Chondrocyte (in vitro differentiated cells): ENCODE measurements at regions not wholly inside any gene's neighbourhood (a gene's known extent, or its start where the extent isn't known, plus 50 kb on each side); places are given as distances from the start of the nearest gene placed in this dataset.
"Not testable (repeated sequence)": the region's sequence is repeated elsewhere in the genome, so short reads cannot be mapped to it uniquely, and the experiment has no call there.

Experiments used
- DNase-seq: peaks from one replicate; pipeline ENCODE4 v3.0.0; 2021; ENCODE audit warnings: mixed read lengths, low spot score
- H3K27ac Mint-ChIP-seq: one replicate; pipeline ENCODE4 v1.8.0; 2021; ENCODE audit warnings: mild to moderate bottlenecking, moderate library complexity, mixed read lengths; ENCODE audit not compliant: unreplicated experiment
- H3K27me3 Mint-ChIP-seq: 2 replicates; pipeline ENCODE4 v1.8.0; 2021; ENCODE audit warnings: low read depth, mixed read lengths
- H3K36me3 Mint-ChIP-seq: 2 replicates; pipeline ENCODE4 v1.8.0; 2021; ENCODE audit warnings: low read depth, mixed read lengths
- H3K4me1 Mint-ChIP-seq: 2 replicates; pipeline ENCODE4 v1.8.0; 2021; ENCODE audit warnings: low read depth, mild to moderate bottlenecking, mixed read lengths
- H3K4me3 Mint-ChIP-seq: one replicate; pipeline ENCODE4 v1.8.0; 2021; ENCODE audit warnings: mild to moderate bottlenecking, moderate library complexity, mixed read lengths; ENCODE audit not compliant: unreplicated experiment
- H3K9me3 Mint-ChIP-seq: 2 replicates; pipeline ENCODE4 v1.8.0; 2021; ENCODE audit warnings: low read depth, mixed read lengths
- CTCF ChIP-seq: fragments of 200-600 bp; sonication (generic); IDR thresholded peaks from 2 replicates; pipeline ENCODE4 v1.5.0; 2021; ENCODE audit warnings: antibody characterized with exemption, mild to moderate bottlenecking, moderate library complexity

- Mint-ChIP-seq H3K27ac (no peak overlapping the region), H3K9me3 (no peaks in the 10 kb centered on the region), H3K4me1 (no peaks in the 10 kb centered on the region), H3K4me3 (no peak overlapping the region), H3K36me3 (no peaks in the 10 kb centered on the region), H3K27me3 (peaks cover 8% of the 10 kb centered on the region)
- no peak for DNase-seq
- peak; percentile 73 for TF ChIP-seq CTCF
Observed at GRCh38 chr6:115838763-115839401, 221.8 kb downstream of the FRK start.

- no peak for TF ChIP-seq CTCF
- Mint-ChIP-seq H3K36me3 (no peaks in the 10 kb centered on the region), H3K27me3 (peaks cover 4% of the 10 kb centered on the region), H3K4me3 (no peak overlapping the region), H3K4me1 (no peaks in the 10 kb centered on the region), H3K27ac (no peak overlapping the region), H3K9me3 (no peaks in the 10 kb centered on the region)
- DNase-seq, result no peak
Observed at GRCh38 chr6:115838216-115838615, 222.5 kb downstream of the FRK start.

- H3K9me3 Mint-ChIP-seq, H3K4me1 Mint-ChIP-seq, H3K27ac Mint-ChIP-seq, H3K27me3 Mint-ChIP-seq, H3K36me3 Mint-ChIP-seq, DNase-seq, H3K4me3 Mint-ChIP-seq: not testable (repeated sequence)
Observed at GRCh38 chr6:115836374-115836773, 224.3 kb downstream of the FRK start.

- Mint-ChIP-seq H3K27me3 (no peaks in the 10 kb centered on the region), H3K27ac (no peak overlapping the region), H3K9me3 (no peaks in the 10 kb centered on the region), H3K4me1 (no peaks in the 10 kb centered on the region), H3K4me3 (no peak overlapping the region), H3K36me3 (no peaks in the 10 kb centered on the region)
- no peak for DNase-seq
- no peak for TF ChIP-seq CTCF
Observed at GRCh38 chr6:115835314-115835713, 225.4 kb downstream of the FRK start.

- H3K9me3 Mint-ChIP-seq, H3K27ac Mint-ChIP-seq, H3K4me1 Mint-ChIP-seq, H3K4me3 Mint-ChIP-seq, H3K36me3 Mint-ChIP-seq, DNase-seq, H3K27me3 Mint-ChIP-seq: not testable (repeated sequence)
Observed at GRCh38 chr6:115834542-115834941, 226.1 kb downstream of the FRK start.

GRCh38 chr6:115832786-115833185 is 227.9 kb downstream of the FRK start:
- Mint-ChIP-seq H3K27me3 (no peaks in the 10 kb centered on the region), H3K36me3 (no peaks in the 10 kb centered on the region), H3K4me3 (no peak overlapping the region), H3K4me1 (no peaks in the 10 kb centered on the region), H3K27ac (no peak overlapping the region), H3K9me3 (no peaks in the 10 kb centered on the region)
- no peak for TF ChIP-seq CTCF
- DNase-seq, result no peak
